Neutrophil (primary cell): ENCODE measurements at regions not wholly inside any gene's neighbourhood (a gene's known extent, or its start where the extent isn't known, plus 50 kb on each side); places are given as distances from the start of the nearest gene placed in this dataset.

ENCODE experiments used
- H3K27ac ChIP-seq: fragments of 200-600 bp; sonication (generic); 2 replicates; pipeline ENCODE4 v1.5.1; 2016; ENCODE audit warnings: mild to moderate bottlenecking, moderate library complexity
- H3K27me3 ChIP-seq: fragments of 200-600 bp; sonication (generic); 2 replicates; pipeline ENCODE4 v1.6.0; 2016; ENCODE audit warnings: mild to moderate bottlenecking
- H3K36me3 ChIP-seq: fragments of 200-600 bp; sonication (generic); 2 replicates; pipeline ENCODE4 v1.5.1; 2017
- H3K4me1 ChIP-seq, 2 experiments: fragments of 200-600 bp in 1 of 2; sonication (generic) in 1 of 2; 1 replicate in 1 of 2; 2 replicates in 1 of 2; pipeline versions ENCODE4 v1.5.1 to v1.6.1; 2013 to 2016; ENCODE audit warnings: low read depth in 1 of 2, low read length in 1 of 2, mild to moderate bottlenecking in 1 of 2, moderate library complexity in 1 of 2; ENCODE audit not compliant: control insufficient read depth in 1 of 2, insufficient read depth in 1 of 2
- H3K4me3 ChIP-seq, 2 experiments: fragments of 200-600 bp in 1 of 2; sonication (generic) in 1 of 2; 1 replicate in 1 of 2; 2 replicates in 1 of 2; pipeline ENCODE4 v1.5.1; 2013 to 2016; ENCODE audit warnings: low read depth in 1 of 2, low read length in 1 of 2, mild to moderate bottlenecking in 1 of 2, moderate library complexity in 1 of 2
- H3K9me3 ChIP-seq: fragments of 200-600 bp; sonication (generic); 2 replicates; pipeline ENCODE4 v1.5.1; 2016
- TF ChIP-seq, protein P1 (sequence below): fragments of 200-600 bp; sonication (generic); IDR thresholded peaks from 2 replicates; pipeline ENCODE4 v1.5.1; 2016; ENCODE audit warnings: antibody characterized with exemption

GRCh38 chr7:3174515-3175284 lies 126.4 kb upstream of the SDK1 start:
- Histone ChIP-seq H3K4me3 (no peak overlapping the region), H3K27me3 (peaks cover 5% of the 10 kb centered on the region), H3K9me3 (no peaks in the 10 kb centered on the region), H3K27ac (no peak overlapping the region), H3K36me3 (no peaks in the 10 kb centered on the region), H3K4me1 (no peaks in the 10 kb centered on the region)
- TF ChIP-seq, protein P1, sequence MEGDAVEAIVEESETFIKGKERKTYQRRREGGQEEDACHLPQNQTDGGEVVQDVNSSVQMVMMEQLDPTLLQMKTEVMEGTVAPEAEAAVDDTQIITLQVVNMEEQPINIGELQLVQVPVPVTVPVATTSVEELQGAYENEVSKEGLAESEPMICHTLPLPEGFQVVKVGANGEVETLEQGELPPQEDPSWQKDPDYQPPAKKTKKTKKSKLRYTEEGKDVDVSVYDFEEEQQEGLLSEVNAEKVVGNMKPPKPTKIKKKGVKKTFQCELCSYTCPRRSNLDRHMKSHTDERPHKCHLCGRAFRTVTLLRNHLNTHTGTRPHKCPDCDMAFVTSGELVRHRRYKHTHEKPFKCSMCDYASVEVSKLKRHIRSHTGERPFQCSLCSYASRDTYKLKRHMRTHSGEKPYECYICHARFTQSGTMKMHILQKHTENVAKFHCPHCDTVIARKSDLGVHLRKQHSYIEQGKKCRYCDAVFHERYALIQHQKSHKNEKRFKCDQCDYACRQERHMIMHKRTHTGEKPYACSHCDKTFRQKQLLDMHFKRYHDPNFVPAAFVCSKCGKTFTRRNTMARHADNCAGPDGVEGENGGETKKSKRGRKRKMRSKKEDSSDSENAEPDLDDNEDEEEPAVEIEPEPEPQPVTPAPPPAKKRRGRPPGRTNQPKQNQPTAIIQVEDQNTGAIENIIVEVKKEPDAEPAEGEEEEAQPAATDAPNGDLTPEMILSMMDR = no peak

- TF ChIP-seq, protein P1 = no peak
- H3K4me1 ChIP-seq = no peaks in the 10 kb centered on the region
- no peak overlapping the region for H3K27ac ChIP-seq
- H3K4me3 ChIP-seq = no peak overlapping the region
- H3K36me3 ChIP-seq = no peaks in the 10 kb centered on the region
- no peaks in the 10 kb centered on the region for H3K9me3 ChIP-seq
- peaks cover 5% of the 10 kb centered on the region for H3K27me3 ChIP-seq
Observed at GRCh38 chr7:3175285-3175902, 125.7 kb upstream of the SDK1 start.

DNA sequence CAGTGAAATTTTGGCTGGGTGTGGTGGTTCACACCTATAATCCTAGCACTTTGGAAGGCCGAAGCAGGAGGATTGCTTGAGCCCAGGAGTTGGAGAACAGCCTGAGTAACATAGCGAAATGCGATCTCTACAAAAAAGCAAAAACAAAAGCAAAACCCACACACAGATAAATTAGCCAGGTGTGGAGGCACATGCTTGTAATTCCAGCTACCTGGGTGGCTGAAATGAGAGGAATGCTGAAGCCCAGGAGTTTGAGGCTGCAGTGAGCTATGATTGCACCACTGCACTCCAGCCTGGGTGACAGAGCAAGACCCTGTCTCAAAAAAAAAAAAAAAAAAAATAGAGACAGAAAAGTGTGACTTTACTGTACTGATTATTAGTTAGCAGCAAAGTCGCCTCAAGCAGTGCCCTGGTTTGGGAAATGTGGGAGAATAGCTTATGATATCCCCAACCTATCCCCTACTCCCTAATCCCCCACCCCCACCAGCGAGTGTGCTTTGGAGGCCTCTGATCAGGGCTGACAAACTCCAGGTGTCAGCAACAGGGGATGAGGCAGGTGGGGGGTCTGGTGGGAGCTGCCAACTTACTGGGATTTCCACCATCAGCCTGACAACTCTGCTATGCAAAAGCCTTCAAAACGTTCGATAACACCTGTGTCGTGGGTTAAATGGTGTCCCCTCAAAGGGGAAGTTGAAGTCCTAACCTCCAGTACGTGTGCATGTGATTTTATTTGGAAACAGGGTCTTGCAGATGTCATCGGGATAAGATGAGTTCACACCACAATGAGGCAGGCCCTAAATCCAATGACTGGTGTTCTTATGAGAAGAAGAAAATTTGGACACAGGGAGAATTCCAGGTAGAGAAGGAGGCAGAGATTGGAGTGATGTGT lies 124.7 kb upstream of the SDK1 start:
- H3K4me1 ChIP-seq = no peaks in the 10 kb centered on the region
- no peak overlapping the region for H3K4me3 ChIP-seq
- TF ChIP-seq, protein P1 = no peak
- H3K27me3 ChIP-seq = peaks cover 5% of the 10 kb centered on the region
- H3K9me3 ChIP-seq = no peaks in the 10 kb centered on the region
- no peak overlapping the region for H3K27ac ChIP-seq
- no peaks in the 10 kb centered on the region for H3K36me3 ChIP-seq

- Histone ChIP-seq H3K4me1 (no peaks in the 10 kb centered on the region), H3K27me3 (peaks cover 5% of the 10 kb centered on the region), H3K9me3 (no peaks in the 10 kb centered on the region), H3K4me3 (no peak overlapping the region), H3K36me3 (no peaks in the 10 kb centered on the region), H3K27ac (no peak overlapping the region)
- TF ChIP-seq, protein P1 = no peak
Observed at GRCh38 chr7:3177271-3177670, 123.8 kb upstream of the SDK1 start.

- Histone ChIP-seq H3K4me3 (no peak overlapping the region), H3K4me1 (no peaks in the 10 kb centered on the region), H3K27me3 (peaks cover 5% of the 10 kb centered on the region), H3K27ac (no peak overlapping the region), H3K36me3 (no peaks in the 10 kb centered on the region), H3K9me3 (no peaks in the 10 kb centered on the region)
- TF ChIP-seq, protein P1 = no peak
Observed at GRCh38 chr7:3179456-3179855, 121.6 kb upstream of the SDK1 start.
